Spleen (tissue), 11 donors: ENCODE measurements at regions not wholly inside any gene's neighbourhood (a gene's known extent, or its start where the extent isn't known, plus 50 kb on each side); places are given as distances from the start of the nearest gene placed in this dataset.
"Not testable (repeated sequence)": the region's sequence is repeated elsewhere in the genome, so short reads cannot be mapped to it uniquely, and the experiment has no call there.

Experiments used
- DNase-seq: peaks from one replicate; pipeline ENCODE4 v3.0.0-alpha.2; 2020
- H3K27ac ChIP-seq, 8 donors: fragments of 200-600 bp; sonication (generic) in 7 of 8; 1 replicate in 4 of 8; 2 replicates in 4 of 8; pipeline versions ENCODE4 v1.5.0 to v1.8.0; 2016 to 2021; ENCODE audit warnings: inconsistent platforms in 4 of 8, mild to moderate bottlenecking in 4 of 8, moderate library complexity in 1 of 8
- H3K27me3 ChIP-seq, 7 donors: fragments of 200-600 bp; sonication (generic) in 6 of 7; replicated peaks in 1 of 7; 1 replicate in 4 of 7; 2 replicates in 3 of 7; pipeline versions ENCODE4 v1.5.0 to v1.8.0; 2016 to 2021; ENCODE audit warnings: inconsistent platforms in 3 of 7, mild to moderate bottlenecking in 1 of 7
- H3K36me3 ChIP-seq, 6 donors: fragments of 200-600 bp; sonication (generic) in 5 of 6; 1 replicate in 4 of 6; 2 replicates in 2 of 6; pipeline versions ENCODE4 v1.5.0 to v1.8.0; 2016 to 2021; ENCODE audit warnings: inconsistent platforms in 2 of 6
- H3K4me1 ChIP-seq, 6 donors: fragments of 200-600 bp; sonication (generic) in 5 of 6; 1 replicate in 3 of 6; 2 replicates in 3 of 6; pipeline versions ENCODE4 v1.5.0 to v1.8.0; 2016 to 2021; ENCODE audit warnings: inconsistent platforms in 3 of 6
- H3K4me3 ChIP-seq, 8 donors: fragments of 200-600 bp; sonication (generic) in 7 of 8; 1 replicate in 4 of 8; 2 replicates in 4 of 8; pipeline versions ENCODE4 v1.5.0 to v1.8.0; 2016 to 2021; ENCODE audit warnings: inconsistent platforms in 4 of 8, mild to moderate bottlenecking in 4 of 8, moderate library complexity in 2 of 8
- H3K9me3 ChIP-seq, 8 donors: fragments of 200-600 bp; sonication (generic) in 7 of 8; 1 replicate in 4 of 8; 2 replicates in 4 of 8; pipeline versions ENCODE4 v1.5.0 to v1.8.0; 2016 to 2021; ENCODE audit warnings: inconsistent platforms in 4 of 8
- CTCF ChIP-seq, 11 experiments: fragments of 200-600 bp in 7 of 11; fragments of 450-650 bp in 4 of 11; sonication (generic) in 4 of 11; IDR thresholded peaks in 8 of 11; conservative IDR thresholded peaks in 3 of 11; 1 replicate in 7 of 11; 2 replicates in 4 of 11; pipeline versions ENCODE4 v1.4.0 to v1.8.0; 2016 to 2021; ENCODE audit warnings: antibody characterized with exemption in 11 of 11, inconsistent platforms in 4 of 11, mild to moderate bottlenecking in 1 of 11
- POLR2A ChIP-seq, 3 donors: fragments of 450-650 bp; IDR thresholded peaks; one replicate each; pipeline ENCODE4 v1.5.1; 2017; ENCODE audit warnings: antibody characterized with exemption in 3 of 3, mild to moderate bottlenecking in 1 of 3
- POLR2AphosphoS5 ChIP-seq, 3 donors: sonication (generic); formaldehyde crosslinking; IDR thresholded peaks; one replicate each; pipeline ENCODE4 v1.5.1; 2017; ENCODE audit warnings: antibody characterized with exemption in 3 of 3
- WGBS, 5 donors: extraction: QIAGEN DNeasy Blood & Tissue Kit in 3 of 5; methylation state at CpG; one replicate each; pipeline versions ENCODE4 v1.1.5 to v1.1.7; 2013 to 2018; 5-methylcytosine and 5-hydroxymethylcytosine counted together
- intact Hi-C: fragments of 100-400 bp; cut with DNase I; formaldehyde crosslinking; loops from one replicate; pipeline ENCODE4 v1.15.0; 2023; ENCODE audit warnings: low total_unique reads
- donor health status: healthy with polysubstance abuse.
- donor health status: DM: no; HTN: no; CAD: no; lungs with moderate emphysema.
- donor health status: DM: no; HTN: no; CAD: no.
- donor health status: Bipolar disorder and iron deficiency.
- donor health status: healthy.
- donor health status: DM: no; HTN: no; CAD: no.
- donor health status: DM: yes; HTN: yes; CAD: no.

- DNase-seq, result no peak
- no peaks in the 10 kb centered on the region for H3K9me3 ChIP-seq
- peaks cover 0 to 11% (median 0%) of the 10 kb centered on the region in 7 donors for H3K27me3 ChIP-seq
- H3K4me1 ChIP-seq, result peaks cover 0 to 28% (median 12%) of the 10 kb centered on the region in 6 donors
- H3K27ac ChIP-seq, result no peak overlapping the region
- TF ChIP-seq POLR2AphosphoS5 (IDR thresholded peaks at IDR 0.05) (no peak), CTCF (IDR thresholded peaks at IDR 0.05 in 8 of 11, conservative IDR thresholded peaks at IDR 0.05 in 3 of 11) (no peak), POLR2A (IDR thresholded peaks at IDR 0.05) (no peak)
- H3K36me3 ChIP-seq, result no peaks in the 10 kb centered on the region
- intact Hi-C loops, result loop anchor here (10.0 kb wide), 1 partner anchor 55 kb away; no protein-coding TSS in a partner anchor
- 85 to 93% (median 91%) methylated on average over 3 of the region's 3 CpGs for WGBS, 5 donors
- no peak overlapping the region for H3K4me3 ChIP-seq
Observed at GRCh38 chr7:101749891-101750290, 67.5 kb upstream of the CUX1 start.

GRCh38 chr7:101753316-101753715, 64.1 kb upstream of the CUX1 start:
- Histone ChIP-seq H3K4me3 (no peak overlapping the region), H3K4me1 (peaks cover 0 to 16% (median 8%) of the 10 kb centered on the region in 6 donors), H3K27ac (no peak overlapping the region), H3K27me3 (peaks cover 0 to 2% (median 0%) of the 10 kb centered on the region in 7 donors), H3K36me3 (no peaks in the 10 kb centered on the region), H3K9me3 (no peaks in the 10 kb centered on the region)
- TF ChIP-seq CTCF (IDR thresholded peaks at IDR 0.05 in 8 of 11, conservative IDR thresholded peaks at IDR 0.05 in 3 of 11), result no peak
- TF ChIP-seq POLR2AphosphoS5 (IDR thresholded peaks at IDR 0.05), result no peak
- no peak for TF ChIP-seq POLR2A (IDR thresholded peaks at IDR 0.05)
- WGBS, 5 donors, result 85 to 93% (median 88%) methylated on average over 10 of the region's 10 CpGs
- DNase-seq, result no peak
- intact Hi-C loops, result no loop called here

GRCh38 chr7:101754424-101755159, 62.8 kb upstream of the CUX1 start:
- intact Hi-C loops, result no loop called here
- H3K36me3 ChIP-seq, result no peaks in the 10 kb centered on the region
- 17 to 27% (median 21%) methylated on average over 22 of the region's 22 CpGs for WGBS, 5 donors
- no peaks in the 10 kb centered on the region for H3K9me3 ChIP-seq
- TF ChIP-seq POLR2AphosphoS5 (IDR thresholded peaks at IDR 0.05) (no peak), POLR2A (IDR thresholded peaks at IDR 0.05) (no peak), CTCF (IDR thresholded peaks at IDR 0.05 in 8 of 11, conservative IDR thresholded peaks at IDR 0.05 in 3 of 11) (no peak)
- H3K4me3 ChIP-seq, result peak overlapping the region; percentile 9 to 62 (median 36)
- peaks cover 0 to 16% (median 8%) of the 10 kb centered on the region in 6 donors for H3K4me1 ChIP-seq
- no peaks in the 10 kb centered on the region for H3K27me3 ChIP-seq
- H3K27ac ChIP-seq, result peak overlapping the region in 7 of 8 donors; percentile 2 to 53 (median 43)
- DNase-seq, result no peak

- no peak for TF ChIP-seq POLR2AphosphoS5 (IDR thresholded peaks at IDR 0.05)
- TF ChIP-seq POLR2A (IDR thresholded peaks at IDR 0.05), result no peak
- TF ChIP-seq CTCF (IDR thresholded peaks at IDR 0.05 in 8 of 11, conservative IDR thresholded peaks at IDR 0.05 in 3 of 11), result no peak
- Histone ChIP-seq H3K9me3 (no peaks in the 10 kb centered on the region), H3K4me3 (no peak overlapping the region), H3K36me3 (no peaks in the 10 kb centered on the region), H3K27ac (no peak overlapping the region), H3K27me3 (no peaks in the 10 kb centered on the region), H3K4me1 (peaks cover 0 to 16% (median 8%) of the 10 kb centered on the region in 6 donors)
- WGBS, 5 donors, result 91 to 93% (median 92%) methylated on average over 7 of the region's 7 CpGs
- intact Hi-C loops, result no loop called here
- no peak for DNase-seq
Observed at GRCh38 chr7:101757879-101758278, 59.5 kb upstream of the CUX1 start.

GRCh38 chr7:101758519-101758918, 58.9 kb upstream of the CUX1 start:
- H3K9me3 ChIP-seq, intact Hi-C loops, H3K27me3 ChIP-seq, H3K4me3 ChIP-seq, H3K36me3 ChIP-seq, H3K27ac ChIP-seq, DNase-seq: not testable (repeated sequence)
- H3K4me1 ChIP-seq, result peaks cover 0 to 15% (median 8%) of the 10 kb centered on the region in 6 donors
- 90 to 97% (median 92%) methylated on average over 2 of the region's 2 CpGs for WGBS, 5 donors
